ENCODE measurements at regions not wholly inside any gene's neighbourhood (a gene's known extent, or its start where the extent isn't known, plus 50 kb on each side); places are given as distances from the start of the nearest gene placed in this dataset.
"Not testable (repeated sequence)": the region's sequence is repeated elsewhere in the genome, so short reads cannot be mapped to it uniquely, and the experiment has no call there.

DNA sequence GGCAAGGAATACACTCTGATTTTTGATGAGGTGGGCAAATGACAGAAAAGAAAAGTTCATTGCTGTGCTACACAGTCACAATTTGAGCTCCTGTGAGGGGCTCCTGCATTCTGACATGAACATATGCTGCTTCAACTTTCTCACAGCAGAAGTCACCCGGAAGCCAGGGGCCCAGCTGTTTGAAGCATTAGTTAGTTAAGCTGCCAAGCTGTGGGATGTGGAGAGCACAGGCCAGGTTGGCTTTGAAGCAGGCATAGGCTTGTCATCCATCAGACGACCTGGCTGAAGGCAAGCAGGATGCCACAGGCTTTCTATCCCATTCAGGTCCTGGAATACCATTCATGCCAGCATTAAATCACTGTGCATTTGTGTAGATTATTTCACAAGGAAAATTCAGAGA is 63.1 kb downstream of the MTNR1B start:
- no peak for DNase-seq (ENCODE audit: low spot score)

DNA sequence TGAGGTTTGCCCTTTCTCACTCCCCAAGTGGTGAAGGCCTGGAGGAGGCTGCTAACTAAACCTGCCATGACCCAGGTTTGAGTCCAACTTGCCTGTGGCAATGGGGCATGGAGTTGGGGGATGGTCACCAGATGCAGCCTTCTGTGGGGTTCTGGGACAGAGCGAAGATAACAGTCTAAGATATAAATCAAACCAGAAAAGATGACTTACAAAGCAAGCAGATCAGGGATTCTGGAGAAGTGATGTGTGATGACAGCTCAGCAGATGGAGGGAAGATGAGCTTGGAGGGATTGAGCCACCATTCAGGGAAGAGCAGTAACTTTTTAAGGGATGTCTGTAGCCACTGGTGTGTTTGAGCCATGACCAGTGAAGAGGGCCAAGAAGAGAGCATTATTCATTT is 63.6 kb downstream of the MTNR1B start:
- DNase-seq (ENCODE audit: low spot score): no peak

DNA sequence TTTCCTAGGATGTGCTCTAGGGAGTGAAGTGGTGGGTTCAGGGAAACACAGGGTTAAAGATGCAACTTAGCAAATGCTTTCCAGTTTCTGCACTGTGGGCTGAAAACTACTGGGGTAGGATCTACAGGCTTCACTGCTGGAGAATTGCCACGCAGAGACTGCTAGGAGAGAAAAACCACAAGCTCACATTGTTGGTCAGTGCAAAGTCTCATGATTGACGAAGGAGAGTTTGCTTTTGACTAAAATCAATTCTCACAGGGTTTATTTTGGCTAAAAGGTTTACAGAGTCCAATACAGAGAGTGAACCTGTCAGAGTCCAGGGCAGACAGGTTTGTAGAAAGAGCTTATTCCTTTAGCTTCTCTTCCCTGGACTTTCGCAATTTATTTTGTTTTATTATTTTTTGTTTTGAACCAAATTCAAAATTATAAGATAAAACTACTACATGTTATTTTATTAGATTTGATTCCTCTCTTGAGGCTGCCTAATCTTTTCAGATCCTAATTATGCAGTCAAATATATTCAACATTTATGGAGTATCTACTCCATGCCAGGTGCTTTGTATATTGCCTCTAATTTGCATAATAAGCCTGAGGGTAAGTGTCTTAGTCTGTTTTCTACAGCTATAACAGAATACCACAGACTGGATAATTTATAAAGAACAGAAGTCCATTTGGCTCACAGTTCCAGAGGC is 64.7 kb downstream of the MTNR1B start:
- no peak for DNase-seq (ENCODE audit: low spot score)

DNA sequence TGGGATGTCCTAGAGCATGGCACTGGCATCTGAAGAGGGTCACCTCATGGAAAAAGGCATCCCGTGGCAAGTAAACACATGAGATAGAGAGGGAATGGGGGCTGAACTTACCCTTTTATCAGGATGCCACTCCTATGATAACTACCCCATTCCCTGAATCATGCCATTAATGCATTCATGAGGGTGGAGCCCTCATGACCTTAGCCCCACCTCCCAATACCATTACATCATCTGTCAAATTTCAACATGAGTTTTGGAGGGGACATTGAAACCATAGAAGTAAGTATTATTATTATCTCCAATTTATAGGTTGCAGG is 65.2 kb downstream of the MTNR1B start:
- DNase-seq (ENCODE audit: low spot score): no peak

DNA sequence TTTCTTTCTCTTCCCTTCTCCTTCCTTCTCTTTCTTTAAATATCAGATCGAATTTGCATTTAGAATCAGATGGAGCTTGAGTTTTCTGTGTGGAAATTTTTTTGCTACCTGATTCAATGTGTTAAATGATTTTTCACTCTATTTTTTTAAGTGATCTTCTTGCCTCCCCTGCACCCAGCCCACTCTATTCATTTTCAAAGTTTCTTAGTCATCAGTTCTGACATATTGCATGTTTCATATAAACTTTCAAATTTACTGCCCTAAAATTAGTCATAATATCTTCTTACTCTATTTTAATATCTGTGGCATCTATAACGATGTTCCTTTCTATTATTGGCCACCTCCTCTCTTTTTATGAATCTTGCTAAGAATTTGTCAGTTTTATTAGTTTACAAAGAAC is 69.1 kb downstream of the MTNR1B start:
- DNase-seq (ENCODE audit: low spot score): no peak

DNA sequence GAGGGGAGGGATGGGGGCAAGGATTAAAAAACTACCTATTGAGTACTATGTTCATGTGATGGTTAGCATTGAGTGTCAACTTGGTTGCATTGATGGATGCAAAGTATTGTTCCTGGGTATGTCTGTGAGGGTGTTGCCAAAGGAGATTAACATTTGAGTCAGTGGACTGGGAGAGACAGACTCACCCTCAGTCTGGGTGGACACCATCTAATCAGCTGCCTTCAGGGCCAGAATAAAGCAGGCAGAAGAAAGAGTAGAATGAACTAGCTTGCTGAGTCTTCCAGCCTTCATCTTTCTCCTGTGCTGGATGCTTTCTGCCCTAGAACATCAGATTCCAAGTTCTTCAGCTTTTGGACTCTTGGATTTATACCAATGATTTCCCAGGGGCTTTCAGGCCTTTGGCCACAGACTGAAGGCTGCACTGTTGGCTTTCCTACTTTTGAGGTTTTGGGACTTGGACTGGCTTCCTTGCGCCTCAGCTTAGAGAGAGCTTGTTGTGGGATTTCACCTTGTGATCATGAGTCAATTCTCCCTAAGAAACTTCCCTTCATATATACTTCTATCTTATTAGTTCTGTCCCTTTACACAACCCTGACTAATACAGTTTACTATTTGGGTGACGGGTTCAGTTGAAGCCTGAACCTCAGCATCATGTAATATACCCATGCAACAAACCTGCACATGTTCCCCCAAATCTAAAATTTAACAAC is 70.2 kb downstream of the MTNR1B start:
- no peak for DNase-seq (ENCODE audit: low spot score)

DNA sequence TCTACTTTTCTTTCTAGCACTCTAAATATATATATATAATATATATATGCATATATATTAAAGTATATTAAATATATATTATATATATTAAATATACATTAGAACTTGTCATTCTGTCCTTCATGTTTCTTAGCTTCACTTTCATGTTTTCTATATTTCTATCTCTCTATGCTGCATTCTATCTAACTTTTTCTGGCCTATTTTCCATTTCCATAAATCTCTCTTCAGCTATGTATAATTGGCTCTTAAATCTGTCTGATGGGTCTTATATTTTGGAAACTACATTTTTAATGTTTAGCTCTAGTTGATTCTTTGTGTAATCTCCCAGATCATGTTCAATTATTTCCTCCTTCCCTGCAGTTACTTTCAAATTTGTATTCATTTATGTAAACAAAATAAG is 72.2 kb downstream of the MTNR1B start:
- DNase-seq (ENCODE audit: low spot score): no peak

DNA sequence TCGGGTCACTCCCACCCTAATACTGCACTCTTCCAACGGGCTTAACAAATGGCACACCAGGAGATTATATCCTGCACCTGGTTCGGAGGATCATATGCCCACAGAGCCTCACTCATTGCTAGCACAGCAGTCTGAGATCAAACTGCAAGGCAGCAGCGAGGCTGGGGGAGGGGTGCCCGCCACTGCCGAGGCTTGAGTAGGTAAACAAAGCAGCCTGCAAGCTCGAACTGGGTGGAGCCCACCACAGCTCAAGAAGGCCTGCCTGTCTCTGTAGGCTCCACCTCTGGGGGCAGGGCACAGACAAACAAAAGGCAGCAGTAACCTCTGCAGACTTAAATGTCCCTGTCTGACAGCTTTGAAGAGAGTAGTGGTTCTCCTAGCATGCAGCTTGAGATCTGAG is 73.7 kb downstream of the MTNR1B start:
- not testable (repeated sequence) for DNase-seq (ENCODE audit: low spot score)

DNA sequence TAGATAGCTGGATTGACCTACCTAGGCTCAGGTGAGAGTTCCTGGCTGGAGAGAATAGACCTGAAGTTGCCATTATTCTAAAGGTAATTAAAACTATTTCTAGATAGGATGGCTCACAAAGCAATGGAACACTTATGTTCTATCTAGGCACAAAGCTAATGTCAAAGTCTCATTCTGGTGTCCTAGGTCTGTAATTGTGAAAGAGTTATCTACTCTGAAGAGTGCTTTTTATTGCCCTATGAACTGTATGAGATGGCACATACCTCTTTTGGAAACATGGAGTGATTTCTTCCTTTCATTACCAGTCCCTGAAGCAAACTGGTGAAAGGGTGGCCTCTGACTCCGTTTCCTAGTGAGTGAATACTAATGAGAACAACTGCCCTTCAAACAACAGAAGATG is 80.3 kb downstream of the MTNR1B start:
- no peak for DNase-seq (ENCODE audit: low spot score)

DNA sequence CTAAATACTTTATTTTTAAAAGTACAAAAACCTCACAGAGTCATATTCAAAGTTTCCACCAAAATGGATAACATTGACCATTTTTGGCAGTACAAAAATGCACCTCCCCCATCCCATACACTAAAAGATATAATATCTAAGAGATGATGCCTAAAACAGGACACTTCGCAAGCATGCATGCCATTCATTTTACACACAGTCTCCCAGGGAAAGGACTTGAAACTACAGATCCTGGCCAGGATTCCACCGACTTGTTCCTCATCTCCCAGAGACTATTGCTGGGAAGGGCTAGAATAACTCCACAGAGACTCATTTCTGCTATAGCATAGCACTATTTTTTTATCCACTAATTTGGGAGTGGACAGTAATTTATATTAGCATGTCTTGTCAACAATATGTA is 81.7 kb downstream of the MTNR1B start:
- DNase-seq (ENCODE audit: low spot score): no peak

DNA sequence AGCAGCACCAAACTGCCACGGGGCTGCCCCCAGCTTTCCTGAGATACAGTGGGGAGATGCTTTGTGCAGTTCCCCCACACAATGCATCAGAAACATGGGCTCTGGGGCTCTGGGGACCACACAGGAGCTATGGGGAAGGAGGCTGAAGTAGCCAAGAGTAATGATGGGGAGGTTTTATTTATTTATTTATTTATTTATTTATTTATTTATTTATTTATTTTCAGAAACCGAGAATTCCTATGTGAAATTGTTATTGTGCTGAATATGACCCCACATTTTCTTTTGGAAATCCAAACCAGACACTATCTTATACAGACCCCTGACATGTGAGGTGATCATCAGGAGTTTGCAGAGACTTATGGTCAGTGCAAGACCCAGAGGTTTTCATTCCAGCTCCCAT is 84.4 kb downstream of the MTNR1B start:
- DNase-seq (ENCODE audit: low spot score): no peak

DNA sequence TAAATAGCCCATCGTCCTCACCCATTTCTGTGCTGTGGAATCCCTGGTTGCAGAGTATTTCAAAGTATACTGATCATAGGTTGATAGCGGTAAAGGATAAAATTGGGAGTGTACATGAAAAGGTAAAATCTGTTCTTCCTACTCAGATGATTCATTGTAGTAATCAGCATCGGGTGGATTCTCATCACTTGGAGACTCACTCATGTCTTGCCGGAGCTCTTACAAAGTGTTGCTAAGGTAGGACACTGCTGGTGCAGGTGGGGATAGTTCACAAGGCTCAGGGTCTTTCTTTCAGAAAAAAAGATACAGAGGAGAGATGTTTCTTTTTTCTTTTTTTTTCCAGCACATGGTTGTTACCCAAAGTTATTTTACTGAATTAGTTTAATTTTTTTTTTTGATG is 84.8 kb downstream of the MTNR1B start:
- DNase-seq (ENCODE audit: low spot score): no peak

DNA sequence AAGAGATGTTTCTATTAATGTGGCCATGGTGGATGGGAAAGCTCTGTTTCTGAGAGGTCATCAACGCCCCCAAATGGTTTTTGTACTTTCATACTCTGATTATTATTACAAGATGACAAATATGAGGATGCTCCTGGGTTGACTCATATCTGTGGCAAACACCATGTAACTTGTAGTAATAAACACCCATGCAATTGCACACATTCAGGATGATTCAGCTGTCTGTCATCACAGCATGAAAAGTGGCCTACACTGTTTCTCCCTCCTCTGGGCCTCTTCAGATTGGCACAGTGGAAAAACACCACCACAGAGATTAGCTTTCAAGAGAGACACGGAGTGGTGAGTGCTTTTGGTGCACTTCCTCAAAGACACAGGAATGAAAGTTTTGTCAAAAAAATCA is 85.4 kb downstream of the MTNR1B start:
- peak; percentile 75 for DNase-seq (ENCODE audit: low spot score)

DNA sequence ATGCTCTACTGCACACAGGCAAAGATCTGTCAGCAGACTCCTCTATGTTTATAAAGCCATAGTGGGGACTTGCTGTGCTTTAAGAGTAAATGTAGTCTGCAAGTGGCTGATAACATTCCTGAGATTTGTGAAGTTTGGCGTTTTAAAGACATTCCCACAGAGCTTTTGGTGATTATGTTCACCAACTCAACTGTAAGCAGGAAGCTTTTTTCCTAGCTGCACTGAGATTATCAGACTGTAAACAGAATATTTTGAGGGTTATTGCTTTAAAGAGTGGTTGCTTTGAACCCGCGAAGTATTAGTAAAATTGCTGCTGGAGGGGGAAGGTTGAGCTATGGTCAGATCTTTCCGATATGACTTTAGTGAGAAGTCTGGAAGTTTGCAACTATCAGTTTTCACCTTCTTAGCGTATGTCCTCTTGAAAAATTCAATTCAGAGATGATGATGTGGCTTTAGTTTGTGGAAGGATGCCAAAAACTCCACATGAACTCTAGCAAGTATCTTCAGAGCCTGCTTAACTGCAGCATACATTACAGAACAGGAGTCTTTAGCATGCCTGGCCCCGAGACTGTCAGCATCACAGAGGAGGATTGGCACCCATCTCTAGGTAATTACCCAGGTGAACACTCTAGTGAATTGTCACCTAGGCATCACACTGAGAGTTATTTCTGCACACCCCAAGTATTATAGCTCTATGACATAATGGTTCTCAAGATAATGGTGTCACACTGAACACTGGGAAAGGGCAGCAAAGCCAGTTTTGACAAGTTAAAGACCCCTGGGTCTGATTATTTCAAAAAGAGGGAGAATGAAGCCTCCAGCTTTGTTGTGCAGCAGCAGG is 89.9 kb downstream of the MTNR1B start:
- DNase-seq (ENCODE audit: low spot score): no peak

DNA sequence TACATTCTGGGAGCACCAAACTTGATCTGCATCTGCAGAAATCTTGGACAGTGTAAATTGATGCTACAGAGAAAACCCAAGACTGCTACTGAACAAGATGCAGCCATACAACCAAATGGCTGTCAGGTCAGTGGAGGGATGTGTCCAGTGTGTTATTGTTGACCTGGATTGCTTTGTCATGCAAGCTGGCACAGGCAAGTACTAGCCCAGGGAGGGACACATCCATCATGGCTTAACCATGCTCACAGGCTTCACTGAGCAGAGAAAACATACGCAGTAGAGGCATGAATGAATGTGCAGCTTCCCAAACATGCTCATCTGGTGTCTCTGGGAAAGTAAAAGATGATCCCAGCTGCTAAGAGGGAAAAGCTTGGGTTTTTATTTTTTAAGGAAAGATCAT is 93.6 kb downstream of the MTNR1B start:
- DNase-seq (ENCODE audit: low spot score): no peak

DNA sequence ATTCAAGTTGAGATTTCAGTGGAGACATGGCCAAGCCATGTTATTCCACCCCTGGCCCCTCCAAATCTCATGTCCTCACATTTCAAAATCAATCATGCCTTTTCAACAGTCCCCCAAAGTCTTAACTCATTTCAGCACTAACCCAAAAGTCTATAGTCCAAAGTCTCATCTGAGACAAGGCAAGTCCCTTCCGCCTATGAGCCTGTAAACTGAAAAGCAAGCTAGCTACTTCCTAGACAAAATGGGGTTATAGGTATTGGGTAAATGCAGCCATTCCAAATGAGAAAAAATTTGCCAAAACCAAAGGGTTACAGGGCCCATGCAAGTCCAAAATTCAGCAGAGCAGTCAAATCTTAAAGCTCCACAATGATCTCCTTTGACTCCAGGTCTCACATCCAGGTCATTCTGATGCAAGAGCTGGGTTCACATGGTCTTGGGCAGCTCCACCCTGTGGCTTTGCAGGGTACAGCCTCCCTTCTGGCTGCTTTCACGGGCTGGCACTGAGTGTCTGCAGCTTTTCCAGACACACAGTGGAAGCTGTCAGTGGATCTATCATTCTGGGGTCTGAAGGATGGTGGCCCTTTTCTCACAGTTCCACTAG is 95.7 kb downstream of the MTNR1B start:
- DNase-seq (ENCODE audit: low spot score): not testable (repeated sequence)

DNA sequence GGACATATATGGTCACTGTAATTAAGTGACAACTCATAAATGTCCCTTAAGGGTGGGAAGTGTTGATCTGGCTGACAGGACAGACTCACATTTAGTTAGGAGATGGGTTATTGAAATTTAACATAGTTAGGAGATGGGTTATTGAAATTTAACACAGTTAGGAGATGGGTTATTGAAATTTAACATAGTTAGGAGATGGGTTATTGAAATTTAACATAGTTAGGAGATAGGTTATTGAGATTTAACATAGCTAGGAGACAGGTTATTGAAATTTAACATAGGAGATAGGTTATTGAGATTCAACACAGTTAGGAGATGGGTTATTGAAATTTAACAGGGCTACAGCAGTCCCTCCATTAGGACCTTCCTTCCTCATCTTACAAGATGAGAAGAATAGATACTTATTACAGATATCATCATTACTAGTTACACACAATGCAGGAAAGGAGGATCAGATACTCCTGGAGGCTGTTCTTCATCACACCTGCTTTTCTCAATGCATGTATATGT is 98.5 kb downstream of the MTNR1B start:
- DNase-seq (ENCODE audit: low spot score): no peak

DNA sequence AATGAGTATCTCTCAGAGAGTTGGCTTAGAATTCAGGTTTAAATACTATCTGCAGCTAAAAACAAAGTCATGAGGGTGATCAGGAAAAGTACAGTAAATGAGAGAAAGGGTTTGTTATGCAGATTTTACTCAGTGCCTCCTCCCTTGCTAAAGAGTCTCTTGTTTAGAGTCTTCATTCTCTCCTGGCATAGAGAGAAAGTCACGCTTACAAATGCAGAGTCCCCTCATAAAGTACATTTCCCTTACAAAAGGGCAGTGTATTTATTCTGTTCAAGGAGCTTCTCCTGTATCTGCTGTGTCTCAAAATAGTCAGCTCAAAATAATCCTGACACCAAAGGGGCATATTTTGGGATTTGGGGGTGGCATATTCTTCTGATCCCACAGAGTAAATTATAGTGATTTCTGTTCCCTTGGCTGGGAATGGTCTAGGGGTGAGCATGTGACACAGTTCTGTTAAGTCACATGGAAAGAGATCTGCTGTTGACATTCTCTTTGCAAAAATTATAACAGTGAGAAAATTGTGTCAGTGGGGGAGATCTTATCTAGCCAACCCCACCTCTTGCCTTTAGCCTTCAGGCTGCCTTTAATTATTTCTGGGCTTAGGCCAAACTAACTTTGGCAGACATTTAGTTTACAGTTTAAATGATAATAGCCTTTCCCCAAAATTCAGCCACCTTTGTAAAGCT is 102.9 kb downstream of the MTNR1B start:
- DNase-seq (ENCODE audit: low spot score): no peak

DNA sequence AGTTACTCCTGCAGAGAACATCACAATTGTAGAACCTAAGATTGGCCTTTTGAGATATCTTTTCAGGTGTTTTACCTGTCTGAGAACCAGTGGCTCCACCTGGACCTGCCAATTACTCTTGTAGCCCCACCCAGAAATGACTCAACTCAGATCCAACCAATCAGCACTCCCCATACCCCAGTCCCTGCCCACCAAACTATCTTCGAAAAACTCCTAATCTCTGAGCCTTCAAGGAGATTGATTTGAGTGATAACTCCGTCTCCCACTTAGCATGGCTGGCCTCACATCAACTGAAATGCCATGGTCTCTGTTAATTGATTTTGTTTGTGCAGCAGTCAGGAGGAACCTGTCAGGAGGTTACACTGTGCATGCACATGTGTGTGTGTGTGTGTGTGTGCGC is 103.6 kb downstream of the MTNR1B start:
- DNase-seq (ENCODE audit: low spot score): no peak

DNA sequence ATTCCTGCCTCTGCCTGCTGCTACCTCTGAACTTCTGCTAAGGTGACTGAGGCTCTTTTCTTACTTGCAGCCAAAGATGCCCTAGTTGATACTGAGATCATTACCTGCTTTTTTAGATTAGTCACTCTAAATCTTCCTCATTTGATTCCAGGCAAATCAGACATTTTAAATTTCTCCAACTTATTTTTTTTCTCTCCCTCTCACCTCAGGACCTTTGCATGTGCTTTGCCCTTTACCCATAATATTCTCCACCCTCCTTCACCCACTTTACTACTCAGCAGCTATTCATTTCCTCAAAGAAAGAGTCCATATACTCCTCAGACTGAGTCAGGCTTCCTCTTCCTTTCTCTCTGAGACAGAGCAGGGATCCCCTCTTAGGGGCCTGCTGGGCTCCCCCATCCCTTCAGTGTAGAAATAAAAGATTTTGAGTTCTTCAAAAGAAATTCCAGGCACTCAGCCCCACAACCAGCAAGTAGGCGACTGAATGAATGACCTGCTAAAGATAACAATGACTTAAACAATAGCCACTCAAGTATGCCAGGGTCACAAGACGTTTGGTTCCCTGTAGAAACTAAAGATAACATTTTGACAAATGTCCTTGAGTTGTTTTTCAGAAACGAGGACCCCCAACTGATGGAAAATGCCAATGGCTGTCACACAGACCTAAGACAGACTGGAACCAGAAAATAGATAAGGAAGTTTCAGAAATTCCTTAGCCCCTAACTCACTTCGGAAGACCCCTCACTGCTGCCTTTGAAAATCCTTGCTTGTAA is 104.2 kb downstream of the MTNR1B start:
- DNase-seq (ENCODE audit: low spot score): no peak

DNA sequence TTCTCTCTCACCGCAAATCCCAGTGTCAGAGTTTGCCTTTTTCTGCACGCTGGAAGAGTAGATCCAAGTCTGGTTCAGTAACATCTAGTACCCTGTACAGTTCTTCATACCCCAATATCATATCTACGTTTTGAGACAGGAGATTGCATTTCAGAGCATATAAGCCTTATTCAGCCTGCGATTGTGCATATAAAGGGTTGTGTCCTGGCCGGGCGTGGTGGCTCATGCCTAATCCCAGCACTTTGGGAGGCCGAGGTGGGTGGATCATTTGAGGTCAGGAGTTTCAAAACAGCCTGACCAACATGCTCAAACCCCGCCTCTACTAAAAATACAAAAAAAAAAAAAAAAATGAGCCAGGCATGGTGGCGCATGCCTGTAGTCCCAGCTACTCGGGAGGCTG is 104.9 kb downstream of the MTNR1B start:
- no peak for DNase-seq (ENCODE audit: low spot score)
